Activated CD4-positive, alpha-beta T cell treated with anti-CD3 and anti-CD28 coated beads, Interleukin-2, amount 50 U/mL, for 16 hours (primary cell): ENCODE measurements at regions not wholly inside any gene's neighbourhood (a gene's known extent, or its start where the extent isn't known, plus 50 kb on each side); places are given as distances from the start of the nearest gene placed in this dataset.
A peak's percentile ranks its signal among the peaks of the same experiment; 100 is the strongest.

ENCODE experiments used
- DNase-seq: peaks from one replicate; pipeline ENCODE4 v3.0.0-alpha.2; 2020

DNA sequence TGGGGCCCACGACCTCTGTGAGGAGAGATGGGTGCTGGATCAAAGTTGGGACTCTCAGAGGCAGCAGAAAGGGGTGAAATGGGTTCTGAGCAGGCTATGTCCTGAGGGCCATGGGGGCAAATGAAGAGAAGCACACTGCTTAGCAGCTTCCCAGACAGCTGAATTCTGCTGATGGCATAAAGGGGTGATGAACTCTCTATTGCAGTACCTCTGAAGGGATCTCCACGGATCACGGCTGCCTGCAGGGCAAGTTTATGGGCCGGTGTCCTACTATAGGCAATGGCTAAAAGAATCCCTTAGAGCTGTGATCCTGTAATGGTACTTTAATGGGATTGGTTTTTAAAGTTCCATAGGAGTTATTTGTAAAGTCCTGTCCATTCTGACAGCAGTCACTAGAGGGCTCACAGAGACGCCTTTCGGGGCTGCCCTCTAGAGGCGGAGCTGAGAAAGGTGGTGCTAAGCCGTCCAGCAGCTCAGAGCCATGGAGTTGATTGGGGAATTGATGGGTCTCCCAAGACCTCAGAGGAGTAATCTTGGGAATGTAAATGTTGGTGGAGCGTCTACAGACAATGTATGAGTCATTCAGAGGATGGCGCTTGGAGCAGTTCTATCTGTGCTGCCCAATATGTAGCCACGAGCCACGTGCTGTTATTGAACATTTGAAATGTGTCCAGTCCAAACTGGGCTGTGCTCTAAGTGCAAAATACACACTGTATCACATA lies 287.3 kb downstream of the COG6 start:
- DNase-seq = peak; percentile 74

- no peak for DNase-seq
These were observed 288.2 kb downstream of the COG6 start for GRCh38 chr13:39943711-39944110.

- DNase-seq = no peak
These were observed 289.8 kb downstream of the COG6 start for GRCh38 chr13:39945226-39945625.

DNA sequence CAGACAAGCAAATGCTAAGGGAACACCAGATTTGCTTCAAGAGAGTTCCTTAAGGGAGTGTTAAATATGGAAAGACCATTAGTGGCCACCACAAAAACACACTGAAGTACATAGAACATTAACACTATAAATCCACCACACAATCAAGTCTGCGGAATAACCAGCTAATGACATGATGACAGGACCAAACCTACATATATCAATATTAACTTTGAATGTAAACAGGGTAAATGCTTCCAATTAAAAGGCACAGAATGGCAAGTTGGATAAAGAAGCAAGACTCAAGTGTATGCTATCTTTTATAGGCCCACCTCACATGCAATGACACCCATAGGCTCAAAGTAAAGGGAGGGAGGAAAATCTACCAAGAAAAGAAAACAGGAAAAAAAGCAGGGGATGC lies 291.3 kb downstream of the COG6 start:
- DNase-seq = no peak

DNA sequence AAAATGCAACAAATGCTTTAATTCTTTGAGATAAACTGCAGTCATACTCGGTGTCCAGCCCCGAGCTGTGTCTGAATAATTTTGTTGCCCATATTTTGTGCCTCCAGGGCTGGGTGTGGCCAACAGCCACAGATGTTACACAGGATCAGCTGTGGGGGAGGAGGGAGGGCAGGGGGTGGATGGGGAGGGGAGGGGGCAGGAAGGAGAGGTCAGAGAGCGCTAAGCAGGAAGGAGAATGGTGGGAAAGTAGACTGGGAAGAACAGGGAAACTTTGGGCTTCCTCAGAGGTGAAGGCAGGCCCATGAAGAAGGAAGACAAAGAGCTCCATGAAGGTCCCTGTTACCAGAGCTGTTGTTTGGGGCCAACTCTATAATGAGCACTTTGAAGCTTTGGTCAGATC lies 295.8 kb downstream of the COG6 start:
- DNase-seq = no peak

DNA sequence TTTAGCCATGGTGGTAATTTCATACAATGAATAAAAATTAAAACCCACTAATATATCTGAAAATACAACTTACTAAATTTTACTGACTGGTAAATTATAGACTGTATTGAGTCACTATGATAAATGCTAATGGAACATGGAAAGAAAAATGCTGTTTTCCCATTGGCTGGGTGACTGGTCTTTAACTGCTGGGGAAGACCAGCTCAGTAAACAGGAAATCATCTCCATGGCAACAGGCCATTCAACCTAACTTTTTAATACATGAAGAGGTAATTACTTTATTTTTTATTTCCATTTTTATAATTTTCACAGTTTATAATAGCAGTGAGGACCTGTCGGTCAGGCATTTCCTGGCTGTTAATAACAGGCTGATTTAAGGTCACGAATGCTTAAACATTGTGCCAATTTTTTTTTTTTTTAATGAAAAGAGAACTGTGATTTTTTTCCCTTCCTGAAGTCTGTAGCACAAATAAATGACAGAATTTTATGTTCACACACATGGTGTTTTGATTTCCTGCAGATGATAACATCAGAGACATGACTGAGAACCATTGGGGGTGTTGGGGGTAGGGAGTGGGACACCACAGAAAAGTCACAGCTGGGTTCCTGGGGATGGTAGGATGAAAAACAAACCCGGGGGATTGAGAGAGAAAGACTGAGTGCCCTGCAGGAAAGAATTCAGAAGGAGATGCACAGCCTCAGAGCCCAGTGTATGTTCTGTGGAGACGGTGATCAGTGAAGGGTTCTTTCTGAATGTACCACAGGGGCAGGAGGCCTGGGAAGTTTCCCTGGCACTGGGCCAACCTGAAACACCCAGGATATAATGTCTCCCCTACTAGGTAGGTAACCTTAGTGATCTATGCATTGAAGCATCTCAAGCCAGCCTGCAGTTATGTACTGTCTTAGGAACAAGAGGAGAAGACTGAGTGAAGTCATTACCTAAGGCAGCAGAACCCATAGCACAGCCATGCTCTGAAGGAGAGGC lies 297.1 kb downstream of the COG6 start:
- DNase-seq = no peak

- DNase-seq = no peak
These were observed 299.0 kb downstream of the COG6 start for GRCh38 chr13:39954476-39954875.

DNA sequence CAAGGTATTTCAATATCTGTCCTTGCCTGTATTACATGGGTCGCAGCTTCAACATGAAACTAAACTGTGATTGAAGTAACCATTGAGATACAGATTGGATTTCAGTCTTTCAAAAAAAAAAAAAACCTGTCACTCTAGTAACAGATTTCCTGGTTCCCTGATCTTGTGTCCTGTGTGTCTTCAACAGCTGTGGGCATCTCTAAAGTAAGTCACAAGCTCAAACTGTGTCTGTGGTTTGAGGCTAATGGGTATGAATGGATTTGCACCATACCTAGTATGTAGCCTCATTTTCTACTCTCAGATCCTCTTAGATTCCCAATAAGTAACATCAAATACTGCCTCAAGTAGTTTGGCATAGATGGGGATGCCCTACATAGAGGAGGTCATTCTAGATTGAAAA lies 300.1 kb downstream of the COG6 start:
- DNase-seq = no peak

DNA sequence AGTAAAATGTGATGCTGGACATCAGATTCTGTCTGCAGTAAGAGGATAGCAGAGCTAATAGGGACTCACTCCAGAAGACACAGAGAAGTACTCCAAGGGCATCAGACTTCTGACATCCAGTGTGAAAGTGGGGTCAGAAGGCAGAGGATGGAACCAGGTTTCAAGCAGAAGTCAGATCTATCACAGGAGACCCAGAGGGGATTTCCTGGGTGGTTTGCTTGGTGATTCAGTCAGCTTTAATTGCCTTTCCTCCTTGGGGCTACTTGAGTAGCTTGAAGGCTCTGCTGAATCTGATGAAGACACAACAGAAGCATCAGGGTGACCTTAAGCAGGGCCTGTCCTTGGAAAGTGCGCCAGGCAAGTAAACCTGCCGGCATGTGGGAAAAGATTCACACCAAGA lies 300.6 kb downstream of the COG6 start:
- DNase-seq = peak; percentile 48

DNA sequence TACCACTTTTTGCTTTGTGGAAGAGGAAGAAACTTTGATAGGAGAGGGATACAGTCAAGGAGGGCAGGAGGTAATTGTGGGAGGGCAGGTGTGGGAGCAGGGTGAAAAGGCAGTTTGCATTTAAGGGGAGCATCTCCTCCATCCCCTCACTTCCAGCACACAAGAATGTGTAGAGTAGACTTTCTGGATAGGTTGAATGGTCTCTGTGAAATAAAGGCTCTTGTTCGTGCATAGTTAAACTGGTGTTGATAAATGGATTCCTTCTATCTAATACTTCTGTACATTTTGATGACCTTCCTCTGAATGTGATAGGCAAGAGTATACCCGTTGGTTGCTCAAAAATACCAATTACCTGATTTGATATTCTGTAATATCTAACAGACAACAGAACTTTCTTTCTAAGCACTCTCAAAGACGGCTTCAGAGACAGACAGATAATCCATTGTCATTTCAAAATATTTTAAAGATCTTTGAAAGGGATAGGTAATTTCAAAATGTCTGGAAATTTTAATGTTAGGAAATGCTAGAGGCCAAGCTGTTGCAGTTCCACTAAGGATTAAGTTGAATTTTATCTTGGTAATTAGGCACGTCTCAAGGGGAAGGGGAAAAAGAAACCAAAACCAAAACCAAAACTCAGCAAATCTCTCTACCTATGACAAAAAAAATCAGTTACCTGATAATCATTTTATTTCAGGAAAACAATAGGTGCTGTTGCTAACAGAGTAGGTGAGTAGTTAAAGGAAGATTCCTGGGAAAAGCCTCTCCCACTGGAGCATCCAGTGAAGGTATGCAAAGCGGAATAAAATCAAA lies 302.6 kb downstream of the COG6 start:
- no peak for DNase-seq

- no peak for DNase-seq
These were observed 304.2 kb downstream of the COG6 start for GRCh38 chr13:39959497-39960144.

DNA sequence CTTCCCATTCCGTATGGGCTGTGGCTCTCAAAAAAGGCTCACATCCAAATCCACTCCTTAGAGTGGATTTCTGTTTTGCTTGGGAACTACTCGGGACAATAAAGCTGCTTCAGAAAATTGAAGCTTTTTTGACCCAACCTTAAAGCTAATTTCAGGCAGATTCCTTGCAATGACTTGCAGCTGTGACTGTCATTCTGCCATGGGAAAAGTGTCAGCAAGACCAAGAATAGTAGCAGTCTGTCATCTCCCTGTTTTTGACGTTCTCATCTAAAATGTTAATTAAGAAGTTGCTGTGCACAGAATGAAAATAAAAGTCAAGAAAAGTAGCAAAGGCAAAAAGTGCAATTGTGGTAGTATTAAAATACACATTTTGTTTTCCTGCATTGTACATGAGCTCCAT lies 304.7 kb downstream of the COG6 start:
- DNase-seq = no peak

DNA sequence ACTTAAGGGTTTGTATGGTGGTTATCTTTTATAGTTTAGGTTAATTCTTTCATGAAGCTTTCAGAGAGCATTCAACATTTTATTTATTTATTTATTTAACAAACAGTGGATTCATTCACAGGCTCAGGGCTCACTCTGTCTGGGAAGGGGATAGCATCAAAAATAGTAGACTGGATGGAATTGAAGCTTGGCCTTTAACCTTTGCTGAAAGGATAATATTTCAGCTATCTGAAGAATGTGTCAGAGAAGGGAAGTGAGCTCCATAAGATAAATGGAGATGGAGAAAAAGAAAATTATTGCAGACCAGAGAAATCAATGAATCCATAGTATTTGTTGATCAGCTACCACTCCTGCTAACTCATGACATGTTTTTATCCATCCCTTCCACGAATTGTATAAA lies 305.6 kb downstream of the COG6 start:
- DNase-seq = no peak

- no peak for DNase-seq
These were observed 308.1 kb downstream of the COG6 start for GRCh38 chr13:39963612-39964011.

- no peak for DNase-seq
These were observed 309.8 kb downstream of the COG6 start for GRCh38 chr13:39965309-39965708.

GRCh38 chr13:39967199-39967959 lies 311.9 kb downstream of the COG6 start:
- DNase-seq = no peak

DNA sequence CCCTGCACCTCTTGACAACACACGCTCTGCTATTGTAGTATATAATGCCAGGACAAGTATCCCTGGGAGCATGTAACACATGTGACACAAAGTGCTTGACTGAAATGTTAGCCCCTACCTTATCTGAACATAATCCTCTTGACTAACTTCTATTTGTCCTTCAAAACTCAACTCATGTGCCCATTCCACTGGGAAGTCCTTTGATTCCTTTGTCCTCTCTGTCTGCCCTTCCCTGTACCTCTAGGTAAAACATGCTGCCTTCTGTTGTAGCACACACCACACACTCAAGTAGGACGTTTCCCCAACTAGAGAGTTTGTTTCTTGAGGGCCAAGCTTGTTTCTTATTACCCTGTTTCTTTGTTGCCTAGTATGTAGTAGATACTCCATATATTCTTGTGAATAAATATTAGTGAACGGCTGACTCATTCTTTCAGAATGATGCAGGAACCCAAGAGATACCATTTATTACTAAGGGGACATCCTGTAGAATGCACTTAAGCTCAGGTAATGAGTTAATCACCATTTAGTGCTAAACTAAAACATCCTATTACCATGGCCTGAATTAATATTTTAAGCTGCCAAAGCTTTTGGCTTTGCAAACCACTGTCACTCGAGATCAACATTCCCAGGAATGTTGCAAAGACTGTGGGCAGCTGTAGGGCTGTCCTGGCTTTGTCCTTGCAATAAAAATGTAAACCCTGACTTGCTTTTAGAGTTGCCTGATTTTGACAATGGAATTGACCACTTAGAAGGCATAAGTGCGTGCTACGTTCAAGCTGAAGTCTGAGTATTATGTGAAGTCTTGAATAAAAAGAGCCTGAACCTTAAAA lies 313.4 kb downstream of the COG6 start:
- DNase-seq = no peak

- DNase-seq = no peak
These were observed 314.9 kb downstream of the COG6 start for GRCh38 chr13:39970177-39970846.

DNA sequence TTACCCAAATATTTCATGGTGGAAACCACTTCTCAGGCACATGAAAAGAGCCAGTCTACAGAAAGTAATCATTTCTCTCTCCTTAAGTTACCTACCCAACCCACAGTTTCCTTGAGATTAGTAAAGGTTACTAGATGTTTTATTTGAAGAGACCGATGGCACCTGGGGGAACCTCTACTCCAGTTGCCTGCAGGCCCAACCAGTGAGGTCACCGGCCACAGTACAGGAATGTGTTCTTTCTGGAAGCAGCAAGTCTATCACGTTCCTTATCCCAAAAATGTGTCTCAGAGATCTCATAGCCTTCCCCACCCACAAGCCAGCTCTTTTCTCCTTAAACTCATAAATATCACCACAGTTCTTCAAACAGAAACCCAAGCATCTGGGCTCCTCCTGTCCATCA lies 316.1 kb downstream of the COG6 start:
- no peak for DNase-seq

GRCh38 chr13:39976481-39976880 lies 321.0 kb downstream of the COG6 start:
- no peak for DNase-seq
